ENCODE measurements at regions not wholly inside any gene's neighbourhood (a gene's known extent, or its start where the extent isn't known, plus 50 kb on each side); places are given as distances from the start of the nearest gene placed in this dataset.
"Not testable (repeated sequence)": the region's sequence is repeated elsewhere in the genome, so short reads cannot be mapped to it uniquely, and the experiment has no call there.

DNA sequence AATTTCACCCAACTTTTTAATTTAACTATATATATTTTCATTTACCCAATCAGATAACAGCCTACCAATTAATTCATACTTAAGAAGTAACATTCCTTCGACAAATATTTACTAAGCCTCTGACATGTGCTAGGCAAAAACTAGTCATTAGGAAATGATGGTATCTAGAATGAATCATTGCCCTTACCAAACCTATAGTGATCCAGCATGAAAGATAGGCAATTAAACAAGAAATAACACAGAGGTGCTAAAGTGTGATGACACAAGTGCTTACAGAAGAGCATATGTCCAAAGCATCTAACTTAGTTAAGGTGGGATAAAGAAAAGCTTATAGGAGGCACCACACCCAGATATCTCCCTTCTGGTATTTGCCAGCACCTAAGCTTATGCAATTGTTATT lies 166.5 kb upstream of the RASSF8 start:
- no peak for DNase-seq (ENCODE audit: low spot score)

DNA sequence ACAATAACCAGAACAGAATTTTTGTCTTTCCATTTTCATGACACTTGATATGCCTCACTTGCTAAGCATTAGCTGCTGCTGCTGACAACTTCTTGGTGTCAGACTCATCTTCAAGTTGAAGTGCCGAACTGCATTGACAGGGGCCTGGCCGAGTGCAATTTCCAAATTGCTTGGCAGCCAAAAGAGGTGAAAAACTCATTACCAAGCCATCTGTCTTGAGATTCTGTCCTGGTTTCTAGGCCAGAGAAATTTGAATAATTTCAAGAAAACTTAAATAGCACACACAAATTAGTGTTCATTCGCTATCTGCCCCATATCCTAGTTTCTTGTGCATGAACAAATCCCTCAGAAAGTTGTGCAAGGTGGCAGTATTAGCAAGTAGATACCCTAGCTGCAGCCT lies 165.3 kb upstream of the RASSF8 start:
- DNase-seq (ENCODE audit: low spot score): no peak

DNA sequence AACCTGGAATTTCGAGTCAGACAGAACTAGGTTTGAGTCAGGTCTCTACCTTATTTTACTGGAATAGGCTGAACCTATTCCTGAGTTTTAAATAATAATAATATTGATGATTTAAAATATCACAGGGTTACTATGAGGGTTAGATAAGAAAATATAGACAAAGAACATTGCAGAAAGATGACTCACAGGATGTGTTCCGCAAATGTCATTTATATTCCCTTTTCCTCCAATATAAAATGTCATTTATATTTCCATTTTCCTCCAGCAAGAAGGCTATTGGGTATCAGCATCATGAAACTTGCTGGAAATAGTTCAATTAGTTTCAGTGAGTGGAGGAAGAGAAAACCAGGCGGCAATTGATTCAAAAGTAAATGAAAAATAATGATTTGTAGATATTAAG lies 163.9 kb upstream of the RASSF8 start:
- DNase-seq (ENCODE audit: low spot score): no peak

DNA sequence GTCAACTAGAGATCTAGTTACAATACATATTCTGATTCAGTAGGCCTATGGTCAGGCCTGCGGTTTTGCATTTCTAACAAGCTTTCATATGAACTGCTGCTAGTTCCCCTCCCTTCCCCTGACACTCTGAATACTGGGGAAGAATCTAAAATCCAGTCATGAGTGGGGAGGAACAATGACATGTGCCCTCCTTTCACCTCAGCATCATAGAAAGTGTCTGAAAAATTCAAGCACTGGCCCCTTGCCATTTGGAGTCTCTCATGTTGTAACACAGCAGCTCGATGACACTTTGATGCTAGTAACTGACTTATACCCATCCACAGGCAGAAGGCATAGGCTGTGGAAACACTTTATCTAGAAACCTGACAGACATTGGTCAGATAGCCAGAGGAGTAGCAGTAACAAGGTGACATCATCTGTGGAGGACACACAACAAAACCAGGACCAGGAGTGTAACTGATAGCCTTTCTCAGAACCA lies 161.9 kb upstream of the RASSF8 start:
- DNase-seq (ENCODE audit: low spot score): no peak

DNA sequence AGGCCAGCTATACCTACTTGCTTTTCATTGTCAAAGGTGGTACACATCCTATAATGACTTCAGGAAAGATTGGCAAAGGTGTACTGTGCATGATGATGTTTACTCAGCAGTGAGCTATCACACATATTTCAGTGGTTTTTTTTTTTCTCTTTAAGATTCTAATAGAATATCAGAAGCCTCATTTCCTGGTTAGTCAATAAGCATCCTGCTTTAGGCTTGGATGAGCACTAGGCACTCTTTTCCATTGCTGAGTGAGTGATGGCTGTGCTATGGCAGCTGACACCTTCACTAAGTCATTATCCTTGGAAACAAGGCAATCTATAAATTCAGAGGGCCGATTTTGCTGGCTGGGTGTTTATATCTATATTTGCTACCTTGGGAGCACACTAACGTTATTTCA lies 161.1 kb upstream of the RASSF8 start:
- DNase-seq (ENCODE audit: low spot score): no peak

DNA sequence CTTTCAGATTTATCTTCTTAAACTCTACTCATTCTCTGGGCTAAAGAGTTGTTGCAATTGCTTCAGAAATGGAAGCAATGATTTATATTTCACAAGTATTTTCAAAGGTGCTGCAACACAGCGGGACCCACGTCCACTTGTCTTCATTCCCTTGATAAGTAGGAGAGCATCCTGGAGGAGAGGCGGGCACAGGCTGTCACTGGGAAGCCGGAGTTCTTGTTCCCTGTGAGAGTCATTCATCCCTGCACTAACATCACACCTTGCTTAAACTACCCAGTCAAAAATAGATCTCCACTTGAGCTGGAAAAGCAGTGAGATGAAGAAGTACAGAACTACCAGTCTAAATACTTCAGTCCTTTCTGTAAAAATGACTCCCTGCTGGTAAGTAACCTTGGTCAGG lies 160.5 kb upstream of the RASSF8 start:
- no peak for DNase-seq (ENCODE audit: low spot score)

DNA sequence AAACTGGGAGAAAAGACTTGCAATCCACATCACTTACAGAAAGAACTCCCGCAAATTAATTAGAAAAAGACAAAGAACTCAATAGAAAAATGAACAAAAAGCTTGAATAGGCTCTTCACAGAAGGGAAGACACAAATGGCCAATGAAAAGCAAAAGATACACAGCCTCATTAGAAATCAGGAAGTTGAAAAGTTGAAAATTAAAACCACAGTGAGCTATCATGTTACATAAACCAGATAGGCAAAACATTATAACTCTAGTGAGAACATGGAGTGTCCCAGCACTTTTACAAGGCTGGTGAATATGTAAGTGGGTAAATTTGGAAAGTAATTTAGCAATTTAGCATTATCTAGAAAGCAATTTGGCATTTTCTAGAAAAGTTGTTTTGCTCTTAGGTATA lies 158.4 kb upstream of the RASSF8 start:
- DNase-seq (ENCODE audit: low spot score): no peak

DNA sequence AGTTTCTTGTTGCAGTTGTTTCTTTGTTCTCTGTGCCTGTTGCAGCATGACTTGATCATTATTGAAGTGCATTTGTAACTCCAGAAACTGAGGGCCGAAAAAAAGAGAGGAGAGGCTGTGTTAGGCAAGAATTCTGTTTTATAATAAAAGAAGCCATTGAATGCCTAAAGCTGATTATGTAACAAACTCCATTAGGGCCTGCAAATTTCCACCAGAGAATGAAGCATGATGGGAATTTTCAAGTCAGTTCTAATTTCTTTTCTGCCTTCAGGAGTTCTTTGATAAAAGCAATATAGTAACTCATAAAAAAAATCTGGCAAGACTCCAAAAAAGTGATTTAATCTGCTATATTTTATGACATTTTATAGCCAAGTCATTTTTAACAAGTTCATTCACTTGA lies 156.7 kb upstream of the RASSF8 start:
- DNase-seq (ENCODE audit: low spot score): no peak

DNA sequence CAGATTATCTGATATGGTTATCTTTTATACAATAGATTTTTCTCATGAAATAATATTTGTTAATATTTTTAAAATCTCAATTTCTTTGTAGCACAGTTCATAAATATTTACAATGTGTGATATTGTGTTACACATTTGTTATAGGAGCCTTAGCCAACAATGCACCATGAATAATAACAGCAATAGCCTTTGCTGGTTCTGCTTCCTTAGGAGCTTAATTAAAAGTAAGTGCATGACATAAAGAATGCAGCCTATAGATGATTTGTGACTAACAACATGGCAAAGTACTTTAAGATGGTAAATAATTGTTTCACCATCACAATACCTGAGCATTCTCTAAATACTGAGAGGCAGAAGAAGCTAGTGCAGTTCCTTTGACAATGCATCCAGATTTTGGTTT lies 156.3 kb upstream of the RASSF8 start:
- no peak for DNase-seq (ENCODE audit: low spot score)

DNA sequence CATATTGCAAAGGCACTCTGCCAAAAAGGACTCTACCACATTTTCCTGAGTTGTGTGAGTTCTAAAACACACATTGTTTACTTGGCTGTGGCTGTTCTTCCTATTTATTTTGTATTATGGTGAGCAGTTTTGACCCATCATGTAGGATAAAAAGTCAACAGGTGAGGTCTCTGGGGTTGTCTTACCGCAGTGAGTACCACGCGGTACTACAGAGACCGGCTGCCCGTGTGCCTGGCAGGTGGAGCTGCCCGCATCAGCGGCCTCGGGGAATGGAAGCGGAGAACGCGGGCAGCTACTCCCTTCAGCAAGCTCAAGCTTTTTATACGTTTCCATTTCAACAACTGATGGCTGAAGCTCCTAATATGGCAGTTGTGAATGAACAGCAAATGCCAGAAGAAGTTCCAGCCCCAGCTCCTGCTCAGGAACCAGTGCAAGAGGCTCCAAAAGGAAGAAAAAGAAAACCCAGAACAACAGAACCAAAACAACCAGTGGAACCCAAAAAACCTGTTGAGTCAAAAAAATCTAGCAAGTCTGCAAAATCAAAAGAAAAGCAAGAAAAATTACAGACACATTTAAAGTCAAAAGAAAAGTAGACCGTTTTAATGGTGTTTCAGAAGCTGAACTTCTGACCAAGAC lies 155.3 kb upstream of the RASSF8 start:
- not testable (repeated sequence) for DNase-seq (ENCODE audit: low spot score)

DNA sequence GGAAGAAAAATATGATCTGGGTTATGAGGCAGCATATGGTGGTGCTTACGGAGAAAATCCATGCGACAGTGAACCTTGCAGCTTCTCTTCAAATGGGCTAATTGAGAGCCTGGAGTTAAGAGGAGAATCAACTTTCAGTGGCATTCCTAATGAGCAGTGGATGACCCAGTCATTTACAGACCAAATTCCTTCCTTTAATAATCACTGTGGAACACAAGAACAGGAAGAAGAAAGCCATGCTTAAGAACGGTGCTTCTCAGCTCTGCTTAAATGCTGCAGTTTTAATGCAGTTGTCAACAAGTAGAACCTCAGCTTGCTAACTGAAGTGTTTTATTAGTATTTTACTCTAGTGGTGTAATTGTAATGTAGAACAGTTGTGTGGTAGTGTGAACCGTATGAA lies 154.2 kb upstream of the RASSF8 start:
- not testable (repeated sequence) for DNase-seq (ENCODE audit: low spot score)

DNA sequence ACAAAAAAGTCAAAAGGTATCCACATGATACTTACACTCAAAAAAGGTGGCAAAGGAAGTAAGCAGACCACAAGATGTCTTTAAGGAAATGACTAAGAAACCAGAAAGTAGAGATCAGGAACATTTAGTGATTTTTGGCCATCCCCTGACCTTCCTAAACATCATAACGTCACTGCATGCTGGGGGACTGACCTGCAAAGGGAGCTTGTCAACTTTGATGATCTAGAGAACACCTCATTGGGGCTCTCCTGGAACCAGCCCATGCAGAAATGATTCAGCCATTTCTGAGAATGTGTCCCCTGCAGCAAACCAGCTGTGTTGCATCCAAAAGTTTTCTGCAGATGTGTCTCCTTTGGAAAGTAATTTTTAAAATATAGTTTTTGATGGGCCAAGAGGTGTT lies 152.2 kb upstream of the RASSF8 start:
- no peak for DNase-seq (ENCODE audit: low spot score)

DNA sequence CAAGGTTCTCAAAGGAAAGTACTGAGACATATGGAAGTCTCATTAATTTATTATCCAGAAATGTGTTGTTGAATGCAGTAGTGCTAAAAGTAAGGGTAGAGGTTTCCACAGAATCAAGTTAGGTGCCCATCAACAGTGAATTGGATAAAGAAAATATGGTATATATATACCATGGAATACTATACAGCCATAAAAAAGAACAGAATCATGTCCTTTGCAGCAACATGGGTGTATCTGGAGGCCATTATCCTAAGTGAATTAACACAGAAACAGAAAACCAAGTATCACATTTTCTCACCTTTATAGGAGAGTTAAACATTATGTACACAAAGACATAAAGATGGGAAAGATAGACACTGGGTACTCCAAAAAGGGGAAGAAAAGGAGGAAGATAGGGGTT lies 149.9 kb upstream of the RASSF8 start:
- DNase-seq (ENCODE audit: low spot score): no peak

DNA sequence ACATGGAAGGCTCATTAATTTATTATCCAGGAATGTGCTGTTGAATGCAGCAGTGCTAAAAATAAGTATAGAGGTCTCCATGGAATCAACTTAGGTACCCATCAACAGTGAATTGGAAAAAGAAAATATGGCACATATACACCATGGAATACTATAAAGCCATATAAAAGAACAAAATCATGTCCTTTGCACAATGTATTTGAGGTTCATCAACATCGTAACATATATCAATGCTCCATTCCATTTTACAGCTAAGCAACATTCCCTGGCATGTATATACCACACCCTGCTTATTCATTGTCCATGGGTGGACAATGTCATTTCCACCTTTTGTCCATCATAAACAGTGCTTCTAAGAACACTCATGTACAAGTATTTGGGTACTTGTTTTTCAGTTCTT lies 147.8 kb upstream of the RASSF8 start:
- no peak for DNase-seq (ENCODE audit: low spot score)

DNA sequence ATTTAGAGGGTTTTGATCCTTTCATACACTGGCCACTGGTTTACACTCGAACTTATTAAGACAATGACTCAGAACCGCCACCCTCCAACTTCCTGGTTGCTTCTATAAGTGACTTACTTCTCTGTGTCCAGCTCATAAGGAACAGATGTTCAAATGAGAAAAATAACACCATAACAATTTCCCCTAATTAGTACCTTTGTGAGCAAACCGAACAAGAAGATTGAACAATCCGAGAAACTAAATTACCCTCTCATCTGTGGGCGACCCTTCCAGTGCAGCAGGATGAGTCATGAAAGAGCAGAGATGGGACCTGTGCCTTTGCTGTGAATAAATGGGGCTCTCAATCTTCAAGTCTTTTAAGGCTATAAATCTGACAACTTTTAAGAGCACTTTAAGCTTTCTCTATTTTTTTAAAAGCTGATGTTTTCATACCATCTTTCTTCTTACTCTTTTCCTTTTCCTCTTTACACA lies 146.8 kb upstream of the RASSF8 start:
- peak; percentile 58 for DNase-seq (ENCODE audit: low spot score)

DNA sequence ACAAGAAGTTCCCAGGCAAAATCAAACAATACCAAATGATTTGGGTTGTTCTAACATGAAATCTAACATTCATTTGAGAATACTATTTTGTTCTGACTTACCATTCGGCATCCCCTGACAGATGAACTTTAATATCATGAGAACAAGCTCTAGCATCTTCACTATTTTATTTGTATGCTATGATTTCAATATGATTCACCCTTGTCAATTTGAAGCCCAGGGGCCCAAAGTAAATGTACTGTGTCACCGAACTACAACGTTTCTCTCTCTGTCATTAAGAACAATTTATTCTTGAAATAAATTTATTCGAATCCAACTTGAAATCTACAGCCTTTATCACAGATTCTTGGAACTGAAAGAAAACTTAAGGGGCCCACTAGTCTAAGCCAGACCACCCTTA lies 146.2 kb upstream of the RASSF8 start:
- DNase-seq (ENCODE audit: low spot score): no peak

DNA sequence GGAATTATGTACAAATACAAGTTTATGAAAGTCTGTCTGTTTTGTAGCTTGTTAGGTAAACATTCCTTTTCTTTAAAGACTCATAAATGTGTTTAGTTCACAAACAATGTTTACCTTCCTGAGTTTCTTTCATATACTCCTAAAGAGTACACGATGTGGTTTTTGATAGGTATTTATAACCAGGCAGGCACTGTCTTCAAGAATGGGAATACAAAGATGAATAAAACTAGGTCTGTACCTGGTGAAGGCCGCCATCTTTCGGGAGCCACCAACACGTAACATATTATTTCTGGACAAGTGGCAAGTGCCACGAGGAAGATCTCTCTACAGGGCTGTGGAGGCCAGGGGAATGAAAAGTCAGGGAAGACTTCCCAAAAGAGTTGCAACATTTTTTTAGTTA lies 144.6 kb upstream of the RASSF8 start:
- no peak for DNase-seq (ENCODE audit: low spot score)

DNA sequence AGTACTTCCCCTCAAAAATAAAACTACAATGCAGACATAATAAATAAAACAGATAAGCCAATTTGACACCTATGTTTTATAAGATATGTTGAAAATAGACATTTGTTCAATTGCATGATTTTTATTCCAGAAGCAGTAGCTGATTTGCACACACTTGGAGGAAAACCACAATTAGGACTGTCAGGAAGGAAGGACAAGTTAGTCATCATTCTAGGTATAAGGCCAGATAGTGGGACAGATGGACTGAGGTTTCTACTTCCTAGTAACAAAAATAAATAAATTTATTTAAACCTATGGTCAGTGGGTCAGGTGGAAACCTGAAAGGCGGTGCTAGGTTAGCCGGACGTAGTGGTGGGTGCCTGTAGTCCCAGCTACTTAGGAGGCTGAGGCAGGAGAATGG lies 141.8 kb upstream of the RASSF8 start:
- DNase-seq (ENCODE audit: low spot score): no peak

DNA sequence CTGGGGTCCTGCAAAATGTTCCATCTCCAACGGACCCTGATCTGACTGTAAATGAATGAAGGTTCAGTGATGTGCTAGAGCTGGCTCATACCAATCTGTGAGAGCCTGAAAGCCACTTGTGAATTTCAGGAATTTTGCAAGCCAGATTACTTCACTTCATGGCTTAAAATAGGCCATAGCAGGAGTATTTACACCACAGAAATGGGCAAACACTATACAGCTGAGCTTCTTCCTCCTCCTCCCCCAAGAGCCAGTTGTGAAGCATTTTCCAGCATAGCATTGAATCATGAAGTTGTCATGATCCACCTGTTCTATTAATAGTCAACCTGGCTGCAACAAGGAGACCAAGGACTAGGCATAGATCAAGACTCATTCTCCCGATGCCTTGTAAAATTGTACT lies 141.3 kb upstream of the RASSF8 start:
- DNase-seq (ENCODE audit: low spot score): no peak

DNA sequence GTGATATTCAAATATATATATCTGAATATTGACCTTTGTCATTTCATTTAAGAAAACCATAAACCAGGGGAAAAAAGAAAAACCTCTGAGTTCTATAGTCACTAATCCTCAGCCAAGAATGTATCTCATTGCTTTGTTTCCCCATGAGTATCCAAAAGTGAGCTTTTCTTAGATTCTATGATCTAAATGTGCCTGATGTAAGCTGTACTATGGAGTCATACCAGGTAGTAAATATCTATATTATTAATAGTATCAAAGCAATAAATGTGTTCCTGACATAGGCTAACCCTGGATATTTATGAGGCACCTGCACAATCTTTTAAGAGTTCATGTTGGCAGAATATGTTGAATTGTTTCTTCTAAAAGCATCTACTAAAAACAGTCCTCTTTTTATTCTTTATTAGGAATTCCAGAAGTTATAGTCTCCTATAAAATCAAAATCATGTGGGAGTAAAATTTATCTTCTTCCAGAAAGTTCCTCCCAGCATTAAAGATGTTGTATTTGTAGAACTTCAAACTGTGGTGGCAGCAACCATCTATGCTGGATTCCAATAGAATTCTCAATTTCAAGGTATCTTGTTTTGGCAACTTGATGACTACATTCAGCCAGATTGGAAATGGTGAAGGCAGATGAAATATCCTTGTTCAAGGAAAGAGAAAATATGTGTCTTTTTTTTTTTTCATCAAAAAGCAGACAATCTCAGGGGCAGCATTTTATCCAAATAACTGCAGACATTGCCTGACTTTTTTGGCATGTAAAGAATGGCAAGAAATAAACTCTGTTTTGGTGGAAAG lies 139.7 kb upstream of the RASSF8 start:
- no peak for DNase-seq (ENCODE audit: low spot score)

DNA sequence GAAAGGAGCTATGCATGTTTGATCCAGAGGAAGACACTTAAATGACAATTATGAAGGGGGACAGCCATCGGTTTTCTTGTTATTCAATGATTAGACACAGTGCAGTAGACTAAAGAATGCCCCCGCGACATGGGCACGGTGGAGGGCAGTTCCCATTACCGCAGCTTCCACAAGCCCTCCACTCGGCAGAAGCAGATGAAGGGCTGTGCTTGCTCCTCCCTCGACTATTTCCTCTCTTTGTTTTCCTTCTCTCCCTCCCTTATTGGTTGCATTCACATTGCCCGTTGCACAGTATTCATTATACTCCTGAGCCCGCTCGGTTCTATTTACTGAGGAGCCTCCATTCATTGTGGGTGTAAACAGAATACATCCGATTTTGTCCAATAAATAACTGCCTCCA lies 138.8 kb upstream of the RASSF8 start:
- no peak for DNase-seq (ENCODE audit: low spot score)

DNA sequence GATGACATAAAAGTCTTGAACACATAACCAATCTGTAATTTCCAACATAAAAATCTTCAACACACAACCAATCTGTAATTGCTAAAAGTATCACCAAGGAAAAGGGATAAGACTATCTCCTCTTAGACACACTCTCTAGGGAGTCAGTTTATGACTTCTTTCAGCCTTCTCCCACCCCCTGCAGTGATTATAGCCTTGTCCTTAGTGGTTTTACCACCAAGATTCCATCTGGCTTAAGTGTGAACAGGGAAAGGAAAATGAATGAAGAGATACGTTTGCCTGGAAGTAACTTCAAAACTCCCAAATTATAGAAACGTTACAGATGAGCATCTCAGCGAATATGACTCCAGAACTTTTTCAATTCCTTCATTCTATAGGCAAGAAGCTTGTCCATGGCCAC lies 136.2 kb upstream of the RASSF8 start:
- DNase-seq (ENCODE audit: low spot score): no peak

DNA sequence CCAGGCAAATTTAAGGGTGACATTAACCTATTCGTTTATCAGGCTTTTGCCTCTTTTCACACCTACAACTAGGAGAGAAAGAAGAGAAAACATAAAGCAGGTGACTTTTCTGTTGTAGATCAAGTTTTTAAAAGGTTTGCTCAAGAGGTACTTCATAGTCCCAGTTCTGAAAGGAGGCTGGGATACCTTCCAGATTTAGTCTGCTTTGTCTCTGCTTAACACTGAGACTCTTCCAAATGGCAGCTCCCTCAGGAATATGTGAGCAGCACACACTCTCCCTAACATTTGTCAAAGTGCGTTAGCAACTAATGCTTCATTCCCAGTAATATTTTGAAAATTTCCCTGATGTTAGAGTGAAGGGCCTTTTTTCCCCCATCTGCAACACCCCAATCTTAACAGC lies 133.7 kb upstream of the RASSF8 start:
- DNase-seq (ENCODE audit: low spot score): no peak
